GM12878 (cell line): ENCODE measurements at regions not wholly inside any gene's neighbourhood (a gene's known extent, or its start where the extent isn't known, plus 50 kb on each side); places are given as distances from the start of the nearest gene placed in this dataset.

Experiments
- CTCF ChIP-seq, 3 experiments: IDR thresholded peaks in 2 of 3; conservative IDR thresholded peaks in 1 of 3; 2 replicates each; pipeline ENCODE4 v1.5.1; 2011; ENCODE audit warnings: low read depth in 3 of 3, low read length in 3 of 3, mild to moderate bottlenecking in 3 of 3, control low read depth in 2 of 3, moderate library complexity in 2 of 3, inconsistent platforms in 1 of 3, mixed read lengths in 1 of 3; ENCODE audit not compliant: control insufficient read depth in 2 of 3, insufficient read depth in 1 of 3; ENCODE audit errors: extremely low read depth in 1 of 3
- ELK1 ChIP-seq: IDR thresholded peaks from 2 replicates; pipeline ENCODE4 v1.6.1; 2012; ENCODE audit warnings: low read depth, low read length, improper control_type of control experiment
- ESRRA ChIP-seq: IDR thresholded peaks from 2 replicates; pipeline ENCODE4 v1.6.1; 2012; ENCODE audit warnings: mild to moderate bottlenecking, low read length, improper control_type of control experiment
- EZH2 ChIP-seq: IDR thresholded peaks from 2 replicates; pipeline ENCODE4 v1.6.1; 2012; ENCODE audit warnings: low read depth, mild to moderate bottlenecking, control low read depth, inconsistent platforms, low read length, borderline replicate concordance; ENCODE audit not compliant: control insufficient read depth
- FOXM1 ChIP-seq: IDR thresholded peaks from 2 replicates; pipeline ENCODE4 v1.6.1; 2012; ENCODE audit warnings: low read depth, mild to moderate bottlenecking, inconsistent platforms, low read length, moderate library complexity
- HDGF ChIP-seq: fragments of 450-650 bp; IDR thresholded peaks from 2 replicates; pipeline ENCODE4 v1.6.1; 2016; ENCODE audit warnings: antibody characterized with exemption
- NFYB ChIP-seq: IDR thresholded peaks from 2 replicates; pipeline ENCODE4 v1.6.1; 2011; ENCODE audit warnings: low read depth, mild to moderate bottlenecking, low read length, improper control_type of control experiment, moderate library complexity; ENCODE audit not compliant: insufficient read depth
- REST ChIP-seq: IDR thresholded peaks from 2 replicates; pipeline ENCODE4 v1.6.1; 2012; ENCODE audit warnings: mild to moderate bottlenecking, low read depth, low read length
- SREBF2 ChIP-seq: IDR thresholded peaks from 2 replicates; pipeline ENCODE4 v1.6.1; 2012; ENCODE audit warnings: mild to moderate bottlenecking, low read length
- USF2 ChIP-seq: IDR thresholded peaks from 2 replicates; pipeline ENCODE4 v1.6.1; 2011; ENCODE audit warnings: low read depth, low read length, improper control_type of control experiment, borderline replicate concordance
- ZNF384 ChIP-seq: IDR thresholded peaks from 2 replicates; pipeline ENCODE4 v1.6.1; 2012; ENCODE audit warnings: low read depth, mild to moderate bottlenecking, low read length, improper control_type of control experiment, borderline replicate concordance
- TF ChIP-seq, protein P1 (sequence below): fragments of 450-650 bp; IDR thresholded peaks from 2 replicates; pipeline ENCODE4 v1.6.1; 2017; ENCODE audit warnings: mild to moderate bottlenecking, low read depth, inconsistent platforms; ENCODE audit not compliant: poor library complexity, severe bottlenecking

GRCh38 chr3:182524711-182525401 lies 268.4 kb upstream of the ATP11B start:
- TF ChIP-seq ESRRA = no peak
- TF ChIP-seq REST = no peak
- no peak for TF ChIP-seq CTCF (IDR thresholded peaks at IDR 0.05 in 2 of 3, conservative IDR thresholded peaks at IDR 0.05 in 1 of 3; ENCODE audit: control insufficient read depth in 2 of 3, extremely low read depth in 1 of 3, insufficient read depth in 1 of 3, low read depth in 3 of 3, low read length in 3 of 3)
- TF ChIP-seq USF2 = no peak
- no peak for TF ChIP-seq ZNF384
- no peak for TF ChIP-seq EZH2
- no peak for TF ChIP-seq HDGF
- no peak for TF ChIP-seq ELK1
- TF ChIP-seq FOXM1 = no peak
- TF ChIP-seq SREBF2 = no peak
- TF ChIP-seq, protein P1, sequence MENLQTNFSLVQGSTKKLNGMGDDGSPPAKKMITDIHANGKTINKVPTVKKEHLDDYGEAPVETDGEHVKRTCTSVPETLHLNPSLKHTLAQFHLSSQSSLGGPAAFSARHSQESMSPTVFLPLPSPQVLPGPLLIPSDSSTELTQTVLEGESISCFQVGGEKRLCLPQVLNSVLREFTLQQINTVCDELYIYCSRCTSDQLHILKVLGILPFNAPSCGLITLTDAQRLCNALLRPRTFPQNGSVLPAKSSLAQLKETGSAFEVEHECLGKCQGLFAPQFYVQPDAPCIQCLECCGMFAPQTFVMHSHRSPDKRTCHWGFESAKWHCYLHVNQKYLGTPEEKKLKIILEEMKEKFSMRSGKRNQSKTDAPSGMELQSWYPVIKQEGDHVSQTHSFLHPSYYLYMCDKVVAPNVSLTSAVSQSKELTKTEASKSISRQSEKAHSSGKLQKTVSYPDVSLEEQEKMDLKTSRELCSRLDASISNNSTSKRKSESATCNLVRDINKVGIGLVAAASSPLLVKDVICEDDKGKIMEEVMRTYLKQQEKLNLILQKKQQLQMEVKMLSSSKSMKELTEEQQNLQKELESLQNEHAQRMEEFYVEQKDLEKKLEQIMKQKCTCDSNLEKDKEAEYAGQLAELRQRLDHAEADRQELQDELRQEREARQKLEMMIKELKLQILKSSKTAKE = no peak
- TF ChIP-seq NFYB = no peak
